Dermis microvascular lymphatic vessel endothelial cell (primary cell): ENCODE measurements at regions not wholly inside any gene's neighbourhood (a gene's known extent, or its start where the extent isn't known, plus 50 kb on each side); places are given as distances from the start of the nearest gene placed in this dataset.

Source experiments
- DNase-seq, 2 donors: peaks; one replicate each; pipeline versions ENCODE4 v3.0.0 to v3.0.0-alpha.2; 2010; ENCODE audit warnings: low read depth in 2 of 2

DNA sequence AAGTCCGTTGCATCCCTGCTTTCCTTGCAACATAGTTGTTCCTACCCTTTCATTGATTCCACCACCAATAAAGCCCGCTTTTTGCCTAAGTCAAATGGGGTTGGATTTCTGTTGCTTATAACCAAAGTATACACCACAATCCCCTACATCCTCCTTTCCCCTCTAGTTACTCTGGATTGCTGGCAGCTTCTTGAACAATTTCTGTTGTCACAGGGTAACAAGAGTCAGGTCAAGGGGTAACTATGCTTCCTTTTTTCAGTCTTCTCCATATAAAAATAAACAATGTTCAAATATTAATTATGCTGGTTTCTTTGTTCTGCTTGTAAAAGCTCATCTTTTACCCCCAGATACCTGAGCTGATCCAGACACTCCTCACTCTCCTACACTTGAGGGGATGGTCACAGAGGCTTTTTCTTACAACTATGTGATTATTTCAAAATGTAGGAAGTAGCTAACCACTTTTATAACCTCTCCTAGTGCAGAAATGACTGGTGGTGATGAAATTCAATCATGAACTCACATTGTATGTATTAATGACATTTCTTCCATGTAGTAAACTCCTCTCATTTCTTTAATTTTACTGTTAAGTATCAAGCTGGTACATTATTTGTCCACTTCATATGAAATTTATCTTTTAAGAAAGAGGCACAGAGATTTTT, 136.5 kb downstream of the SNX18 start:
- no peak for DNase-seq

DNA sequence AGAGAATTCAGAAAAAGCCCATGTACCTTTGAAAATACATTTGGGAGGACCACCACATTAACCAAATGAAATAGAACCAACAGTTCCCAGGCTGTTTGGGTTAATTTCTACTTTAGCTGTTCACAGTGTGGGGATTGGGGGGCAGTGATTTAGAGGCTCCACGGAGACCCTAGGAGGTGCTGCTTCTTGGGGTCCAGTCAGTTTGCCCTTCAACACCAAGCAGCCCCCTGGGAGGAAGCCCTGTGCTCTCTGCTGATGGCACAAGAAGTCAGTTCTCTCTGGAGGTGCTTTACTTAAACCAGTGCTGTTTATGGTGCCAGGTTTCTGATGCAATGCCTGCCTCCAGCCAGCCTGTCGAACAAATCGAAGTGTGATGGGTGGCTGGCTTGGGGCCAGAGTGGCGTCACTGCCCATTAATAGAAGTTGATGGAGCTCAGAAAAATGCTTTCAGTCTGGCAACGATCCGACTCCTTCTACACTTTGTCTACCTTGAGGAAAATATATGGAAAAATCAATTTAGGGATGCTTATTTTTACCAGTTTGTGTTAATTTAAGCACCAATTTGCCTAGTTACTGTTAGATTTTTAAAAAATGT, 134.0 kb downstream of the SNX18 start:
- peak; percentile 15 to 22 for DNase-seq

DNA sequence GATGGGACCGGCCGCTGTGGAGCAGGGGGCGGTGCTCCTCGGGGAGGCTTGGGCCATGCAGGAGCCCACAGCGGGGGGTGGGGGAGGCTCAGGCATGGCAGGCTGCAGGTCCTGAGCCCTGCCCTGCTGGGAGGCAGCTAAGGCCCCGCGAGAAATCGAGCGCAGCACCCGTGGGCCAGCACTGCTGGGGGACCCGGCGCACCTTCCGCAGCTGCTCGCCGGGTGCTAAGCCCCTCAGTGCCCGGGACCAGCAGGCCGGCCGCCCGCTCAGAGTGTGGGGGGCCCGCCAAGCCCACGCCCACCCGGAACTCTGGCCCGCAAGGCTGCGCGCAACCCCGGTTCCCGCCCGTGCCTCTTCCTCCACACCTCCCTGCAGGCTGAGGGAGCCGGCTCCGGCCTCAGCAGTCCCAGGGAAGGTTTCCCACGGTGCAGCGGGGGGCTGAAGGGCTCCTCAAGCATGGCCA, 131.5 kb downstream of the SNX18 start:
- no peak for DNase-seq

DNA sequence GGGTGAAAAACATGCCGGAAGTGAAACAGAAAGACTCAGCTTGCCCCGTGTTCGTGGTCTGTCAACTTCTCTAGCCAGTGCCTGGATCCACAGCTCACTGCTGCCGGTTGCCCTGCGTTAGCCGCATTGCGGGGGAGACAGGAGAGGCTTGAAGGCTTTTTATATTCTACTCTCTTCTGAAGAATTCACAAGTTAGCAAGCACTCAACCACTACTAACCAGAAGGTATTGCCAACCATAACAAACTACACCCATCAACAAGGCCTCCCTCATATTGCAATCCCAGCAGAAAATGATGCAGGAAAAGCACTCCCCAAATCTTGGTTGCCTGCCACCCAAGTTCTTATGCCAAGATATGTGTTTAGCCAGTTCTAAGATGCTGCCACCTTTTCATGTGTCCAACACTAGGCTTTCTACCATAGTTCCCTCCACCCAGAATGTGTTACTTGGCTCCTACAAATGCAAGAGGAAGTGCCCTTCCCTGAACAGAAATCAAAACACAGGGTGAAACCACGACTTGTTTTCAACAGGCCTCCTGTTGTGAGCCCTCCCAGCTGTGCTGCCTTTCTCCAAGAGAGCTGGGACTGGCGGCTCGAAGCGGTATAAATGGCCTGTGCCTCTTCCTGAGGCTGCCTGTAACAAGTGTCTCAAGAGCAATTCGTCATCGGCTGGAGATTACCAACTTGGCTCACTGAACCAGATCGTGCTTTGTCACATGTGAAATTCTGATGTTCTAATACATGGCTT, 129.0 kb downstream of the SNX18 start:
- peak in 1 of 2 donors; percentile 50 for DNase-seq

DNA sequence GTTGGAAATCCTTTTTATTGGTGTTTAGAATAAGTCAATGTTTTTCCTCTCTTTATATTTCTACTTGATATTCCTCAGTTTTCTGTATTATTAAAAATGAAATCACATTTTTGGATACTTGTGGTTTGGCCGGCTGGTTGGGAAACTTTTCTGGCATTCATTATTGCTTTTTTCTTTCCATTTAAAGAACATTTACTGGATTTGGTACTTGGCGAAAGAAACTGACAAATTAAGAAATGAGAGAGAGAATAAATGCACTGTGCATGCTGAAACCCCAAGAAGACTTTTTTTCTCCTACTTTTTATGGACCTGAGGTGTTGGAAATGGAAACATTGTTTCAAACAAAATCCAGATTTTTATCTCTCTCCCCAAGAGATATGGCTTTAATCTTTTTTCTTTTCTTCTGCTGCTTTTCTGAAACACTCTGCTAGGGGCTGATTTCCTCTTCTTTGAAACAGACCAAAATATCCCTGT, 128.4 kb downstream of the SNX18 start:
- DNase-seq = no peak

DNA sequence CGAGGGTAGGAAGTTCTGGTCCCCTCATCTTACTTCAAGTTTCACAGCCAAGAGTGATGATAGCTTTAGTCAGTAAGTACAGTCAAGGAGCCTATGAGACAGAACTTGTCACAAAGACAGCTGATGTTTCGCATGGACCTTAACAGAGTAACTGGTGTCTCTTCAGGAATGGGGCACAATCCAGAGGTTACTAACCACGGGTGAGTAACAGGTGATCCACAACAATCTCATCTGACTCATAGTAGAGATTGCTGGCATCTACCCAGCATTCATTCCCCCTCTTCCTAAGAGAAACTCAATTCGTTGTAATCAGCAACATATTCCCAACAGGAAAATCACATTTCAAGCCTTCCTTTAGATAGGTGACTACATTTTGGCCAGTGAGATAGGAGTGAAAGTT, 126.7 kb downstream of the SNX18 start:
- DNase-seq = peak; percentile 56 to 85

DNA sequence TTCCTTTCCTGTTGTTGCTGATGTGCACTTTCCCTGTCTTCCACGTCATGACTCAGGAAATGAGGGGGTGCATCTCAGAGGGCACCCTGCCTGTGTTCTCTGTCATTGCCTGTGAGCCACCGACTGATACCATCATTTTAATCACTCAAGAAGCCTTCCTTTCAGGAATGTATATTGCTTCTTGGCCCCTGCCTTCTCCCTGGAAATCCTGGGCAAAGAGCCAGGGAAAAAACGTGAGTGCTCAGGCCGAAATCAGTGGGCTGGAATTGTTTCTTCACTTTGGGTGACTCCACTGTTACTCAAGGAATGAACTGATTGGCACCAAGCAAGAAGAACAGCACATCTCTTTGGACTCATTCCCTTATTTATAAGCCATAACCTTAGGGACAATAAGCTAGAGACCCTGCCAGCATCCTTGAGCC, 126.1 kb downstream of the SNX18 start:
- peak in 1 of 2 donors; percentile 46 for DNase-seq

DNA sequence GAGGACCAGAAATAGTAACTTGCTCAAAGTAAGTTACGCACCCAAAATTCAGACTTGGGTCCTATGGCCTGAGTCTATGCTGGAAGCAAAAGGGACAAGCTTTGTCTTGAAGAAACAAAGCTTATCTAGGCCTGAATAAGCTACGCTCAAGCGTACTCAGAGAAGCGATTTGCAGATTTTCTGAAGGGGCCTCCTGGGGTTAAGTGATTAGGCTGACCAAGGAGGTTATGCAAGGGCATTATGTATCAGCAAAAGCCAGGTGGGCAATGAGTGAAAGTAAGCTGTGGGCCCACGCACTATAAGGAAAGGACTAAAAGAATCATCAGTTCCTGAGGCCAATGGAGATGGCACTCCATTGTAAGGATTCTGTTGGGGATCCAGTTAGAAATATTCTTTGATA, 122.1 kb downstream of the SNX18 start:
- DNase-seq = no peak

DNA sequence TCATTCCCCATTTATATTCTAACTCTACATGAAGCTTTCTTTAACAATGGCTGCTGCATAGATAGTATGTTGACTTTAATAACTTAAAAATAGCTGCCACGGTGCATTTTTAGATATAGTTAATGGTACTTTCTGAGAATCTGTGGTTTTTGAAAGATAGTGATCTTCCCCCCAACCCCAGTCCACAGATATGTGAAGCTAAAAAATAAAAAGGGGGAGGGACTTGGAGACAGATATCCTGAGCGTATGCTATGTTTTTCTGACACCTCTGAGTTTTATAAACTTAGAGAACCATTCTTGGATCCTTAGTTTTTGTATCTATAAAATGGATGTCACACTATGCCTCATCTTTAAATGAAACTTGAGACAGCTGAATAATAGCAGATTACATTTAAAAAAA, 120.5 kb downstream of the SNX18 start:
- DNase-seq = no peak

DNA sequence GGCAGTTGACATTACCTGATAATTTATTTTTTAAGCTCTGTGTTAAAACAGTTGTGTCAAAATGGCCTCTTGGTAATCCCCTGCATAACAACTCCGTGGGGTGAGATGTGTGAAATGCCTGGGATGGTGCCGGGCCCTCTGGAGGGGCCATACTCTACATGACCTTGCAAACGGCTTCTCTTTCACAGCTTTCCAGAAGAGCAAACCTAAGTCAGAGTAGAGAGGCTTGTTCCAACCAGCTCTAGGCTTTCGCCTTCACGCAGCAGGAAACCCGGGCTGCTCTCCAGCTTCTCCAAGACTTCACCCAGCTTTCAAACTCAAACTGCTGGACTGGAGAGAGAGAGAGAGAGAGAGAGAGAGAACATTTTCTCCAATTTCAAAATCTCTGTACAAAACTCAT, 120.1 kb downstream of the SNX18 start:
- no peak for DNase-seq

DNA sequence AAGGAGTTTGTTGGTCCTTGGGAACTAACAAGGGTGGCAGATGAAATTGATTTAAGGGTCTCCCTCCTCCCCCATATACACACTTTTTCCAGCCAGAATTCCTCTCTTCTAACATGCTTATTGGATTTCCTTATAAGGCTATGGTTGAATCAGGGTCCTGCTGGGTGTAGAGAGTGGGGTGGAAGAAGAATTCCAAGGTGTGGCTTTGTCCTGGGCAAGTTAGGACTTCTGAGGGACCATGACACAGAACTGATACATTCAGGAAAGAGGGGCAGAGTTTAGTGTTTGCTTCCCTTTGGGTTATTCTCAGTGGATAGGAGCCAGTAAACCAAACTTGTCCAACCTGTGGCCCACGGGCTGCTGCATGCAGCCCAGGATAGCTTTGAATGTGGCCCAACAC, 116.5 kb downstream of the SNX18 start:
- DNase-seq = no peak

DNA sequence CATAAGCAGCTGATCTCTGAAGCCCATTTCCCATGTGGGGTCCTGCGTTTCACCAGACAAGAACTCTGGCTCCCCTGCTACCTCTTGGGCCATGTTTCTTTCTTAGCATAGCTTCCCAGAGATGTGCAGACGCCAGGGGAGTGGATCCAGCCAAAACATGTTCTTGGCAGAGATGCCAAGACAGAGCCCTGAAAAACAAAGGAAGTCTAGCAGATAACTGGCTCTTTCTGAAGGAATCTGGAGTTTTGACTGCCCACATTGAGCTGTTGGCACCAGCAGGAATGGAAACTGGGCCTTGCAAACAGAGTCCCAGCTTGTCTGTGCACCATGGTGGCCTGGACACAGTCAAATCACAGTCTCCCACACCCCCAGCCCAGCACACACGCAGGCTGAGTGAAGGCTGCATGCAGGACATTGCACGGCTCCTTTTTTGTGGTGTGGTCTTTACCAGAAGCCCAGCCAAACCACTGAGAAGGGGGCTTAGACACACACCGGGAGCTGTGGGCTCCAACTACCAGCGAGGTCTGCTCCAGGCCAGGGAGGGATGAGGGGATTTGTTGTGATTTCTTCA, 114.7 kb downstream of the SNX18 start:
- no peak for DNase-seq

DNA sequence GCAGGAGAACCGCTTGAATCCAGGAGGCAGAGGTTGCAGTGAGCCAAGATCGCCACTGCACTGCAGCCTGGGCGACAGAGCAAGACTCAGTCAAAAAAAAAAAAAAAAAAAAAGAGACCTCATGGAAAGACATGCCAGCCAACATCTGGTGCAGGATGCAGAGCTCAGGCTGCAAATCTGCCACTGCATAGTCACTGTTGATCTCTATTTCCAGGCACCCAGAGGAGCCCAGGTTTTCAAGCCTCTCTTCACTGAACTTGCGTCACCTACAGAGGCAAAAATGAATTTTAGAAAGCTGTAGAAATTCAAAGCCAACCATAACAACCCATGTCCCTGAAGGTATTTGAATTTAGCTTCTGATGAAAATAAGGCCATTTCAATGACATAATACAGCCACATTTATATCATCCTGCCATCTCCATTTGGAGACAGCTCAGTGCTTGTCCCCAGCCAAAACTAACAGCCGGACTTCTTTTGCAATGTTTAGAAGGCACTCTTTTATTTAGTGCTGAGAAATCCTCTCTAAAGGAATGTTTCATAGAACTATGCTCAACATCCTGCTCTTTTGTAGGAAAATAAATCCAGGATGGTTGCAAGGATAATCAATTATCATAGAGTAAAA, 113.3 kb downstream of the SNX18 start:
- DNase-seq = no peak

DNA sequence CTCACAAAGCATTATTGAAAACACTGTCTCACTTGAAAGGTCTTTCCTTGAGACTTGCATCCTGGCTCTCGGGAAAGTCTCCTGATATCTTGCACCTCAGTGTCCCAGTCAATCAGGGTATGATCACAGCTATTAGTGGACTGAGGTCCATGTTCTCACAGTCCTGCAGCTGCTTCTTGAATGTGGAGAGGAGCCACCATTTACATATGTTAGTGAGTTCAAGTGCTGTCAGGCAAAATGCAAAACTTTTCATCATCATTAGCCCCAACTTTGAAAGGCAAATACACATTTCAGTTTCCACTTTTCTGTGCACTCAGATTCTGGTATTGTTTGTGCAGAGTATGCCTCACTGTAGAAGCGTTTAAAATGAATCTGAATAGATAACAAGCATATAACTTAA, 111.6 kb downstream of the SNX18 start:
- no peak for DNase-seq

DNA sequence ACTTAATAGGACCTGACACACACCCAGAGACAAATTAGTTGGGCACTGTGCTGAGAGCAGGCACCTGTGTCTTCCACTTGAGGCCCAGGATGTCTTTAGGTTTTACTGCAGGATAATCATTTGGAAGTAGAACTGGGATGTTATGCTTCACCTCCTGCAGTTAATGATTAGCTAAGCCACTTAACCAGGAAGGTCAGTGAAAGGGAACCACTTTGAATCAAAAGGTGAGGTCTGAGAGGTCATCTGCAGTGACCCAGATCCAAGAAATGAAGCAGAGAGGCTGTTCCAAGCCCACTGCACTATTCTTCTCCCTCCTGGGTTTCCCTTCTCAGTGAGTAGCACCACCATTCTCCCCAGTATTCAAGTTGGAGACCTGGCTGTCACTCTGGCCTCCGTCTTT, 110.5 kb downstream of the SNX18 start:
- no peak for DNase-seq

DNA sequence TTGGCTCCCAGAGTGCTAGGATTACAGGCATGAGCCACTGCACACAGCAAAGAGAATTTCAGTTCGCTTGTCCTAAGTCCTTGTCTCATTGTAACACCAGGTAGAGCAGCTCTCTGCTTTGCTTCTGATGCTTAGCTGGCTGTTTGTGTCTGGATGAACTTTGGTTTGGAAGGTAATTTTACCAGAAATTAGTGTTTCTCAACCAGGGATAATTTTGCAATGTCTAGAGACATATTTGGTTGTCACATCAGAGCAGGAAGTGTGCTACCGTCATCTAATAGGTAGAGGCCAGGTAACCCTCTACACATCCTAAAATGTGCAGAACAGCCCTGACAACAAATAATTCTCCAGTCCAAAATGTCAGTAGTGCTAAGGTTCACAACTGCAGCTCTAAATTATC, 108.8 kb downstream of the SNX18 start:
- DNase-seq = no peak

DNA sequence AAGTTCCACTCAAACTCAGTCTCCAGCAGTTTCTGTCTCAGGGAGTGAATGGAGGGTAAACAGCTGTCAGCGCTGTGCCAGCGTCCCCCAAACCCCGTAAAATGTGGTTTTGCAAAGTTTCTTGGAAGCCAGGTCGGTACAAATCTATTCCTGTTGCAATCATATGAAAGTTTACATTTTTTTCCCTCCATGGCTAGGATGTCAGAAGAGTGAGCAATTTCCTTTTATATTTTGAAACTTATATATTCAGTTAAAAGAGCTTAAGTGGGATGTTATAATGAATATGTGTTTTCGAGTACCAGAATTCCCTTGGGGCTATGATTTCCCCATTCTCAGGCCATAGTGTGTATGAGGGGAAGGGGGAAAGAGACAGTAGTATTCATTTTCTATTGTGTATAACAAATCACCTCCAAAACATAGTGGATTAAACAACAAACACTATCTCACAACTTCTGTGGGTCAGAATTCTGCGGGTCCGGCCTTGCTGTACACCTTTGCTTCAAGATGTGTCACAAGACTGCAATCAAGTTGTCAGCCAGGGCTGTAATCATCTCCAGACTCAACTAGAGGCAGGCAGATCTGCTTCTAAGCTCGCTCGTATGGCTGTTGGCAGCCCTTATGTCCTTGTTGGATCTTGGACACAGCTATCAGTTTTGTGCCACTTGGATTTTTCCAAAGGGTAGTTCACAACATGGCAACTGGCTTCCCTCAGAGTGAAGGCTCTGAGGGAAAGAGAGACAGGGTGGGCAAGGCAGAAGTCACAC, 107.4 kb downstream of the SNX18 start:
- DNase-seq = no peak

DNA sequence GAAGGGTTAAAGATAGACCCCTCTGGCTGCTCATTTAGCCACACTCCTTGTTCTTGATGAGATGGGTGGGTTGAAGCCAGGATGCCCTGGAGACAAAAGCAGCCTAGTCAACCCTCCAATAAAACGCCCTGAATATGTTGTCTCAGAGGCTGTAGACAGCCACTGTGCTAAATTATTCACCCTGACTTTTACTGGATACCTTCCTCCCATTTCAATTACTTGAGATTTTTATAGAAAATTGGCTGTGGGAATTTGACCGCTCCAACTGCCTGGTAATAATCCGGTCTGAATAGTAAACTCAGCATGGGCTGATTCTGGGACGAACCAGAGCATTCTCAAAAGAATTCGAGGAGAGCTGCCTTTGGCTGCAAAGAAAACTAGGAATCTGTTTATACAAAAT, 104.2 kb downstream of the SNX18 start:
- no peak for DNase-seq

DNA sequence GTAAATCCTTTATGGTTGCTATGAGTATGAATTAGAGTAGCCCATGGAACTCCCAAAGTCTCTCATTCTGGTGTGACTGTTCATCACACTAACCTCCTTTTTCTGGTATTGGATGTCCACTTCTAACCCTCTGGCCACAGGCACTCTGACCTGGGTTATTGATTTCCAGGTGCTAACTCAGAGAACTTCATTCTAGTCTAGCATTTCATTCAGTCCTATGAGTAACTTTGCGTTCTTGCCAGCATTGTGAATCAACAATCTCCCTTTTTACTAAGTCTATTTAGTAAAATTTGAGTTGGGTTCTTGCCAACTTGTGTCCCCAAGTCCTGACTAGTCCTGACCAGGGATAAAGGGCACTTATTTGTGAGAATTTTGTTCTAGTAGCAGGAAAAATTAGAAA, 103.5 kb downstream of the SNX18 start:
- no peak for DNase-seq

DNA sequence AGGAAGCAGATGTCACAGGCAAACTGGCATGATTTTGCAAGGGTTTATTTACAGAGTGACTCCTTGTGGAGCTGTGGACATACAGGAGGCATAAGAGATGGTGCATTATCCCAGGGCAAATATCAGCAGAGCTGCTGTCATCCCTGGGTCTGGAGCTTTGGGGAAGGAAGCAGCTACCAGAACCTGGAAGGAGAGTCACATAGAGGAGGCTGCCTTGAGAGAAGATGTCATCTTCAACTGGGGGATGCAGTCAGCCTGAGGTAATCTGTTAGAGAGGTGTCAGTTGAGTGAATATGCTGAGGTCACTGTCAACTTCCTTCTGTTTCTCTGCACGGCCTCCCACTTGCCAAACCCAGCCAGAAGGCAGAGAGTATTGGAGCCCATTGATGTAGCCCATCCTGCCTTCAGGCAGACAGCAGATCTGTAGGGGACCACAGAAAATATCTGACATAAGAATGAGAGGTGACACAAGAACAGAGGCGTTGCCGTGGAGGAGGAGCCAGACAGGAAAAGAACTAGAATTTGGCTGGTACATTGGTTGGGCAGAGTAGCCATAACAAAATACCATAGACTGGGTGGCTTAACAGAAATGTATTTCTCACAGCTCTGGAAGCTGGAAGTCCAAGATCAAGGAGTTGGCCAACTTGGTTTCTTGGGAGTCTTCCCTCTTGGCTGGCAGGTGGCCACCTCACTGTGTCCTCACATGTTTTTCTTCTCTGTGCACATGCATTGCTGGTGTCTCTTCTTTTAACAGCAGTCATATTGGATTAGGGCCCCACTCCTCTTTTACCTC, 102.8 kb downstream of the SNX18 start:
- DNase-seq = no peak
